NCI-H1417 treated with DMSO at 0.1 percent for 48 hours (cell line): ENCODE measurements at regions not wholly inside any gene's neighbourhood (a gene's known extent, or its start where the extent isn't known, plus 50 kb on each side); places are given as distances from the start of the nearest gene placed in this dataset.

Experiments
- DNase-seq: peaks from one replicate; lab custom pipeline; 2025; lab: John Stamatoyannopoulos, UW

GRCh38 chr10:2950546-2950945 is 116.8 kb upstream of the PFKP start:
- no peak for DNase-seq

DNA sequence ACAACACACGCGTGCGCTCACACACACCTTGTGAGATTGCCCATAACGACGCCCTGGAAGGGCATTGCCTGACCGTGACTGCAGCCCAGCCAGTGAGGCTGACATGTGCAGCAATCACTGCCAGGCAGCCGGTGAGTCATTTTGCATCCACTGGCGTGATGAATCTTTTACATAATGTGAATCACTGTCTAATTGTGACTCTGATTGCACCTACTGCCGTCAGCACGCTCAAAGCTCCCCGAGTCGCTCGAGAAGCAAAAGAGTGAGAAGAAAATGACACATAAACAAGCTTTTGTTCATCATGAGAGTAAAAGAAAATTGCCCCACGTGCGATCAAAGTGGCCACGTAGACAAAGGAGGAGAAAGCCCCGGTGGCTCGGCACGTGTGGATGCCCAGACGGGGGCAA is 117.4 kb upstream of the PFKP start:
- no peak for DNase-seq

DNA sequence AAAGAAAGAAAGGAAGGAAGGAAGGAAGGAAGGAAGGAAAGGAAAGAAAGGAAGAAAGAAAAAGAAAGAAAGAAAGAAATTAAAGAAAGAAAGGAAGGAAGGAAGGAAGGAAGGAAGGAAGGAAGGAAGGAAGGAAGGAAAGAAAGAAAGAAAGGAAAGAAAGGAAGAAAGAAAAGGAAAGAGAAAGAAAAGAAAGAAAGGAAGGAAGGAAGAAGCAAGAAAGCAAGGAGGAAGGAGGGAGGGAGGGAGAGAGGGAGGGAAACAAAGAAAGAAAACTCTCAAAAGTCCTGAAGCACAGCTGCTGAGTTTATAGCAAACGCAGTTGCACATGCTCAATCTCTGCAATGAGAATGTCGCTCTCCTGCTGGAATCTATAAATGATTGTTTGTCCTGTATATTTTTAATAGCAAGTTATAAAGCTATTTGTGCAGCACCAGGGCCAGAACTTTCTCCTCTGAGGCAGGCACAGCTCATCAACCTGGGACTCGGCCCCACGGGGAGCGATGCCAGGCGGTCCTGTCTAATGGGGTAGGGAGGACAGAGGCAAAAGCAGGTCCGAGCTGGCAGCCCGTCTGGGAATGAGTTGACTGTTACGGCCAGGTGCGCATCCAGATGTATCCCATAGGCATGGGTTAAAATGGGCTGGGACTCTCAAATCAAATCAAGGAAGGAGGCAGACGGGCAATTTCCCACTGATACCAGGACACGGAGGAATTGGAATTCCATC is 118.0 kb upstream of the PFKP start:
- DNase-seq: no peak

DNA sequence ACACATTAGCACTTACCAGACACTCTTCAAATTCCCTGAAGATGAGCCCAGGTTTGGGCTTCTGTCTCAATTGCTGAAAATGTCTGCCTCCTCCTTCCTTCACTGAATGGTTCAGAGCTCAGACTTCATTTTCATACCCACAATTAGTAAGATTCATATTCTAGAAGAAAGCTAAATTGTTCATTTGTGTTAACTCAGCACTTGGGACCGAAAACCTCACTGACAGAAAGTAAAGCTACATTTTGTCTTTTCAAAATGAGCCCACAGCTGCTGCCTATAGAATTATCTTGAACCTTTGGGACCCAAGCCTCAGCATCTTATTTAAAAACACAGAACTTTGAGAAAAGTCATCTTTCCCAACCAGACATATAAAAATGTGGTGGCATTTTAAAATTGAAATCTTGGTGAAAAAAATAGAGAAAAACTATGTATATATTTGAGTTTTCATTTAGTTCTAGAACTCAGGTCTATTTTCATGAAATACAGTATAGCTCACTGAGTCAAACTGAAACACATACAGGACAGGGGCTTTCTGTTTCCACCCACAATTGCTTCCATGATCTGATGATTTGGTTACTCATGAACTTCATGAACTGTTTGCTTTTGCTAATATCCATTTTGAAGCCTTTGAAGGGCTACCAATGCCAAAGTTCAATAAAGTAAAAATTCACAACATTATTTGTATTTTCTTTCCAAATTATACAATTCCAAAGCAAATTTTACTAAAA is 119.1 kb upstream of the PFKP start:
- no peak for DNase-seq

DNA sequence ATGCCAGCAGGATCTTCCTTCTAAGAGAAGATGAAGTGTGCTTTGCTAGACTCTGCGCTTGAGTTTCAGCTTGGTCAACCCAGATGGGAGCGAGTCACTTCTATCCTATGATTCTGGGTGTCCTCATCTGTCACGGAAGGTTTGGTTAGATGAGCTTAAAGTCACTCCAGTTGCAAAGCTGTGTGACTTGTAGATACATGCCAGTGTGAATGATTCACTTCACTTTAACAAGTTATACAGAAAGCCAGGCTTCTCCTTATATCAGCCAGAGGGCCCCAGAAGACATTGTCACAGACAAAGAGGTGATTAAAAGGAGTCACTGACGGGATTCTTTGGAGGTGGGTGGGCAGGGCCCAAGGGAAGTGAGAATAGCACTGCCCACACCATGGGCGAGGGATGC is 122.6 kb upstream of the PFKP start:
- DNase-seq: no peak

- no peak for DNase-seq
Measured at GRCh38 chr10:2943932-2944614, 123.3 kb upstream of the PFKP start.

GRCh38 chr10:2942938-2943337 is 124.4 kb upstream of the PFKP start:
- DNase-seq: no peak

DNA sequence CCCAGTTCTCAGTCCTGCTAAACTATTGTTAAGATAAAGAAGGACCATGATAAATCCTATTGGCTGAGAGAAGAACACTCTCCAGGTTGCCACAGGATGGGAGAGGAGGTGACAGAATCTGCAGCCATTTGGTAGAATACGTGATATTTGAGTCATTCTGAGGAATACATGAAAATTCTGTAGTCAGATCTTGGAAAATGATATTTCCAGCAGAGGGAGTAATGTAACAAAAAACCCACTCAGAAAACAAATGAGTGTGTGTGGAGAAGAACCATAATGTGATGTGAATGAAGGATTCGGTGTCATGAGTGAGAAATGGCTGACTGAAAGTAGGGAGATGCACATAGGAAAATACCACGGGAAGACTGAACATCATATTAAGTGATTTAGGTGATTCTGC is 128.5 kb upstream of the PFKP start:
- DNase-seq: no peak

DNA sequence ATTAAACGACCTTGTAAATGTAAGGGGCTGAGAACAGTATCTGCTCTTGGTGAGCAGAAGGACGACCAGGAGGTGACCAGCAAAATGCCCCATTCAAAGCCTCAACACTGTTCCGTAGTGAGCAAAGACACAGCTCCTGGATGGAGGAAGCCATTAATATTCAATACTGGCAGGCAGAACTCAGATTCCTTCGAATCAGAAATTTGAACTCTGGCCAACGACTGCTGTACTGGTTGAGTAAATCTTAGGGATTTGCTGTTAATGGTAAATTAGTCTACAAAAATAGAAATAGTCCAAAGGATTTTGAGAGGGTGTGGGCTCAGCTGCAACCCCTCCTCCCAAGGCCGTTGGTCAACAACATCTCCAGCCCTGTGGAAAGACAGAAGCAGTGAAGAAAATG is 130.5 kb upstream of the PFKP start:
- no peak for DNase-seq

DNA sequence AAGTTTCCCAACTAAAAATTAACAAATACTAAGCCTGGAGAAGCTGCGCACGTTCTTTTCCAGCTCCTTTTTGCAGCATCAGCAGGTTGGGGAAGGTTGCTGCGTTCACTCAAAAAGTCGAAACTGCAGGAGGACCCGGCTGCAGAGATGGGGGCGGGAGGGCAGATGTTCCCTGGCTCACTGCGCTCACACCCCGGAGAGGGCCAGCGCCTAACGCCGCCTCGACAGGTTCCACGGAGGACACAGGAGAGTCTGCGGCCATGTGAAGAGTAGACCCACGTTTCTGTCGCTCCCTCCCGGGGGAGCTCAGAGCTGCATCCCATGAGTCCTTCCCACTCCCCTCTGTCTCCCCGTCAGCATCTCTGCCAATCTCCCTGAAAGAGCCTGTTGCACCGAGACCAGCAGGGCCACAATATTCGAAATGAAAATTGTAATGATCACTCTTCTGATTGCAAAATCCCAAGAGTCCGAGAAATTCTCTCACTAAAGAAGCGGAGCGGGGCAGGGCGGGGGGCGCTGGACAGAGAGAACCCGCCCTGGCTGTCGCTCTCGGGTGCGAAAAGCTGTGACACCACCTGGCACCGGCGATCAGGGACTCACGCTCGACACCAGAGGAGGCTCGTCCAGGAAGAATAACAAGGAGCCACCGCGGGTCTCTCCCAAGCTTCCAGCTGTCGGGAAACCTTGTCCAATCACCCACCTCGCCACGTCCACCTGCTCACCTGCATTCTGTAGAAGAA is 131.5 kb upstream of the PFKP start:
- no peak for DNase-seq

- DNase-seq: no peak
Measured at GRCh38 chr10:2933924-2934323, 133.4 kb upstream of the PFKP start.

DNA sequence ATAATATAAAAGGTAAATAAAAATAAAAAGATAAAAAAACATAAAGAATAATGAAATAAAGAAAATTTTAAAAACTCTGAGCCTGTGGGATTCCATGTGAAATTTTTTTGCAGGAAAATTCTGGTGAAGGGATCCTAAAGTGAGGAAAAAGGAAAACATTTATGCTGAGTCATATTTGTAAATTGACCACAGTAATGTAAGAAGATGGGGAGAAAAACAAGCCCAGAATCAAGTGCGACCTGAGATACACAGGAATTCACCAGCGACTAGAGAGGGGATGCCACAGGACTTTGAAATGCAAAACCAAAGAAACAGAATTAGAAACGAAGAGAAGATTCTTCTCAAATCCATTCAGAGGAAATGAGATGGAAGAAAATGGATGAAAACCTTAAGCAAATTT is 133.8 kb upstream of the PFKP start:
- no peak for DNase-seq

- DNase-seq: no peak
Measured at GRCh38 chr10:2933071-2933470, 134.3 kb upstream of the PFKP start.

- no peak for DNase-seq
Measured at GRCh38 chr10:2929480-2930258, 137.7 kb upstream of the PFKP start.

DNA sequence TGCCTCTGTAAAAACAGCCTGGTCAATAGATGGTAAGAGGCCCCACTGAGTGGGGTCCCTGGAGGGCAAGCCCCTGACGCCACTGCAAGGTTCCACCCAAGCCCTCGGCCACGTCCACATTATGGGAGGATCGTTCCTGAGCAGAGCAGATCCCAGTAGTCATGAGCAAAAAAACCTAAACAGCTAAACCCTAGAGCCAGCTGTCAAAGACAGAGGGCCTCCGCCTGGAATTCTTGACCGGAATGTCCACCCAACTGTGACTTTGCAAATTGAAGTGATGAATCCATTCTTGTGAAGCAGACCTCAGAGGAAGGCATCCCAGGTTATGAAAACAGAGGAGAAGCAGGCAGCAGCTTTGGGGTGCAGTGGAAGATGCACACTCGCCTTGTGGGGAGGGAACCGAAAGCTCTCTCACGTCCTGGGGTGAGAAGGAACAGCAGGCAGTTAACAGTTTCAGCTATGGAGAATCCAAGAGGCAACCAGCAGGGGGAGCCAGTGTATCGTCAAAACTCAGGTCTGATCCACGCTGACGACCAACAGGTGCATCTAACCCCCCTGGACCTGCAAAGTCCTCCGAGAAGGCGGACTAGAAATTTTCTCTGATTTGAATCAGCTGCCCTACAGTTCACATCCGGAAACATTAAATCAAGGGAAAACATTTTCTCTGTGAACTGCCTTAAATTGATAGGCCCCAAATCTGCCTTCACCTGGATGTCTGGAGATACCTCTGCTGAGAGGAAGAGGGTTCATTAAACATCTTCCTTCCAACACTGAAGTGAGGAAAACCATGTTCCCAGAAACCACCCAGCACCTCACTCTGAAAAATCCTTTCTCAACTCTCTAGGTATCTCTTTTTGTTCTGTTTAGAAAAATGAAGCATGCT is 139.1 kb upstream of the PFKP start:
- no peak for DNase-seq

- no peak for DNase-seq
Measured at GRCh38 chr10:2926918-2927660, 140.3 kb upstream of the PFKP start.

DNA sequence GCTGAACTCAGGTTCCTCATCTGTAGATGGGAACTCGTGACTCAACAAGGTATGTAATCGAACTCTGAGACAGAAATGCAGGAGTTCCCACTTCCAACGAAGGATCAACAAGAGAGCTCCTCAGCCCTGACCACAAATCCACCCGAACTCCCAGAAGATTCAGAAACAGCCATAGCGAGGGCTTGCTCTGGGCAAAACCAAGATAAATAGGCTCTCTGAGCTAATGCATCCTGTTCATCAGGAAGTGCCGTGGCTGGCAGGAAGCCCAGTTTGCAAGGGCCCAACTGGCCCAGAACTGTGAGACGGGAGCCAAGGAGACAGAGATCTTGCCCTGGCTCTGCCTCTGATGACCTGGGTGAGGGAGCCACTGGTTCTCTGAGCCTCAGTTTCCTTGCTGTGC is 141.7 kb upstream of the PFKP start:
- DNase-seq: no peak

GRCh38 chr10:2924431-2924830 is 142.9 kb upstream of the PFKP start:
- no peak for DNase-seq

DNA sequence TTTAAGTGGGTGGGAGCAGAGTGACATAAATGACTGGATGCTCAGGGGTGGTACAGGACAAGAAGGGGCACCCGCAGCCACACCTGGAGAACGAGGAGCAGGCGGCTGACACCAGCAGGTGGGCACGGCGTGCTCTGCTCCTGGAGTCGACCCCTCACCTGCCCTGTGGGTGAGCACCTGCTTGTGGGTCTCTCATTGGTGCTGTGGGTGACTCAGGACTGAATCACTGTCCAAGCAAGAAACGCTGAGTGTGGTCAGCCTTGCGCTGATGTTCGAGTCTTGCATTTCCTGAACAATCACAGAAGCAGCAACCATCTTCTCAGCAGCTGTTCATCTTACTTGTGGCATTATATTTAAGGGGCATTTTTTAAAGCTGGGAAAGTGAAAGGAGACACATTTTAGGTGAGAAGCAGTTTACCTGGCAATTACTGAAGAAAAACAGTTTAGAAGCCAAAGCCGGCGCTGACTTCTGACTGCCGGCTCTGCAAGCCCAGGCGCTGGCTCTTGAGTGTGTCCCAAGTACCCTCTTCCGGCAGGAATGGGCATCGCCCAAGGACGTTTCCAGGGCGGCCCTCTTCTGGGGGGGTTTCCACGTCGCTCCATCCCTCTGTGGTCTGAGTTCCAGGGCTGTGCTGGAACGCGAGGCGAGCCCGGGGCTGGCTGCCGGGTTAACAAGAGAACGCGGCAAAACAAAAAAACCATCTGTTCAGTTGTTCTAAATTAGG is 145.2 kb upstream of the PFKP start:
- no peak for DNase-seq
